ENCODE measurements at regions not wholly inside any gene's neighbourhood (a gene's known extent, or its start where the extent isn't known, plus 50 kb on each side); places are given as distances from the start of the nearest gene placed in this dataset.

DNA sequence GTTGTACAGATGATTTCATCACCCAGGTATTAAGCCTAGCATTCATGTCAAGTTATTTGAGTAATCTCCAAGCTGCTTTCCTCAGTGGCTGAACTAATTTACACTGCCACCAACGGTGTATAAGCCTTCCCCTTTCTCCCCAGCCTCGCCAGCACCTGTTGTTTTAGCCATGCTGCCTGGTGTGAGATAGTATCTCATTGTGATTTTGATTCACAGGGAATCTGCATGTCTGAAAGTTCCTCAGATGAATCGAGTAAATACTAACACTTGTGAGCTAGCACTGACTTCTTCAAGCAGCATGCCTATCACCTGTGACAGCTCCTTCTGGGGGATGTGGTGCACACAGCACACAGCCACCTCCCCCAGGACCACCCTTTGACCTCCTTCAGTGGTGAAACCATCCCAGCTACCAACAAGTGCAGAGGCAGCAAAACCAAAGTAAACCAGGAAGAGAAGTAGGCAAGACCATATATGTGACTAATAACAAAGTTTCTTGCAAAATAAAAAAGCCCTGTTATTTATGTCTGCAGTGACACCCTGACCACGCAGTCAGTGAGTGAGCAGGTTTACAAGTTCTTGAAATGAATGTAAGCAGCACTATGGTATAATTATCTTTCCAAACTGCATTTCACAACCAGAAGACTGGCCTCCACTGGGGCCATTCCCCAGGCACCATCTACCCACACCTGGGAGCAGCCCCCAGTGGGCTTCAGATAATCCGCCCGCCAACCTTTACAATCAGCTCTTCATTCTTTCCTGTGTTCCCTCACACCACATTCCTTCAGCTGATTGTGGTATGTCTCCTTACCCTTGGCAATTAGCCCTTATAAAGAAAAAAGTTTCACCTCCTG, 173.8 kb downstream of the ETS2 start:
- DNase-seq = no peak

DNA sequence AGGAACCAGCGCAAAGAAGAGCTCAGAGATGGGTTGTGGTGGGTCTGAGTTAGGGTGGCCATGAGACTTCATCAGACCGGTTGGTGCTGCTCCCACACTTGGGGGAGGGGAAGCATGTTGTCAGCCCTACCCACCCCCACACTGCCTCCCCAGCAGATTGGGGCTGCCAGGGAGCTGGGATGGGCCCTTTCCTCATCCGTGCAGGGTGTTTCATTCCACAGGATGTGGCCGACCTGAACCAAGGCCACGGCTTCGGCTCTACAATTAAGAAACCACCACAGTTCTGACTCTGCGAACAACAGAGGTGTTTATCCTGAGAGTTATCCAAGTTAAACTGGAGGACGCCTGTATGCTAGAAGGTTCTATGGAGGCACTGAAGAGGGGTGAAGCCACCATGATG, 171.2 kb downstream of the ETS2 start:
- DNase-seq = no peak

DNA sequence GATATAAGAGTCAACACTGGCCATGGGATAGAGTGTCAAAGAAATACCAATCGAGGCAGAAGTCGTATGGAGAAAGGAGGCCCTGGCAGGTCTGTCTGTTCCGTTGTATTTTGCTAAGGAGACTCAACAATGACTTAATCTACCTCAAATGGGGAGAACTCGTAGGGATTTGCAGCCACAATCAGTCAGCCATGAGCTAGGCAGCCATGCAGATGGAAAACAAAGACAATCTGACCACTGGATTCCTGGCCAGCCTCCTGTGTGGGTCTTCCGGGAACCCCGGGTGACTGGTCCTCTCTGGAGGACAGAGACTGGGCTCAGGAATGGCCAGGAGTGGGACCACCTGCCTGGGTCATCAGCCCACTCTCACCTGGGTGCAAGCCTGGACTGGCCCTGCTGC, 167.8 kb downstream of the ETS2 start:
- DNase-seq = no peak

DNA sequence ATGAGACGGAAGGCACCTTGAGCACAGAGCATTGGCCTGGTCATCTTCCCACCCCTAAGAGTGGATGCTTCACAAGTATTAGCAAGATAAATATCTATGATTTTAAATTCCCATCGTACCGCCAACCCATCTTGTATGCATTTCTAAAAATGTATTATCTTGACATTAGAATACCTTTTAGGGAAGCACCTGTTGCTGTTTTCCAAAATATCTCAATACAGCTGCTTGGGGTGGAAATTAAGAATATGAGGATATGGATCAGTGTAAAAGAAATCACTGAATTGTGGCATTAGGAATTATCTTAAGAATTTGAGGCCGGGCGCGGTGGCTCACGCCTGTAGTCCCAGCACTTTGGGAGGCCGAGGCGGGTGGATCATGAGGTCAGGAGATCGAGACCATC, 166.3 kb downstream of the ETS2 start:
- DNase-seq = no peak

DNA sequence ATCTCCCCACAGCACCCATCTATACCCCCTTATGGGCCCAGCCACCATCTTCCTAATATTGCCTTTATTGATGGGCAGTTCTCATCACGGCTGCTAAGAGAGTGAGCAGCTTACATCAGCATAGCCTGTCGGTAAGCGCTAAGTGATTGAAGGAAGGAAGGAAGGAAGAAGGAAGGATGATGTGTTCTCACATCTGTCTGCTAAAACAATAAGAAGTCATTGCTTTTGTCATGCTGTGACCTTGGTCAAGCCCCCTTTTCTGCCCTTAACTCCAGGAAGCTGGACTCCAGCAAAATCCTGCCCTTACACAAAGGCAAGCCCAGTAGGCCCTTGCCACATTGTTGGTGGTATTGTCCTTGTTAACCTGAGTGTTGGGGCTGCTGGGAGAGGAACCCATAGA, 165.0 kb downstream of the ETS2 start:
- DNase-seq = no peak

DNA sequence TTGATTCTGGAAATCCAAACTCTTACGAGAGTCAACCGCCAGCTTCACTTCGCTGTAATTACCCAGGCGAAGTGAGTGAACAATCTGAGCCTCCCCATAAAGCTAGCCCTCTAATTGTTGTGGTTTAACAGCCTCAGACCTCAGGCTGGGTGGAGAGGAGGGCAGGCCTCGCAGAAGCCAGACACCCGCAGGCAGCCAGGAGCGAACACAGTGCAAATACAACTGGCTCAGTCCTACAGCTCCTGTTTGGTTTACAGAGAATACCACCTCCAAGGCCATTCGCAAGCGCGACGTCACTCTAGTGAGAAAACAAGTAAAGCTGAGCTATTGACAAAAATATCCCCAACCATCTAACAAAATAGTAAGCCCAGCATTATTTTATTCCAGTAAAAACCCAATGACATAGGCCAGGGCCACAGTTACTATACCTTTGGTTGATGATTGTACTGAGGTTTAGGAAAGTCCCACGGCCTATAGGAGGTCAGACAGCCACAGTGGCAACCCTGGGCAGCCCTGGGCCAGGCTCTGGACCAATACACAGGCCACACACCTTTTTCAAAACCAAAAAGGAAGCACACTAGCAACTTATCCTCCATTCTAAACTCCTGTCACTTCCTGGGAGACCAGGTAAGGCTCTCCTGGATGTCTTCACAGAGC, 163.3 kb downstream of the ETS2 start:
- DNase-seq = no peak

DNA sequence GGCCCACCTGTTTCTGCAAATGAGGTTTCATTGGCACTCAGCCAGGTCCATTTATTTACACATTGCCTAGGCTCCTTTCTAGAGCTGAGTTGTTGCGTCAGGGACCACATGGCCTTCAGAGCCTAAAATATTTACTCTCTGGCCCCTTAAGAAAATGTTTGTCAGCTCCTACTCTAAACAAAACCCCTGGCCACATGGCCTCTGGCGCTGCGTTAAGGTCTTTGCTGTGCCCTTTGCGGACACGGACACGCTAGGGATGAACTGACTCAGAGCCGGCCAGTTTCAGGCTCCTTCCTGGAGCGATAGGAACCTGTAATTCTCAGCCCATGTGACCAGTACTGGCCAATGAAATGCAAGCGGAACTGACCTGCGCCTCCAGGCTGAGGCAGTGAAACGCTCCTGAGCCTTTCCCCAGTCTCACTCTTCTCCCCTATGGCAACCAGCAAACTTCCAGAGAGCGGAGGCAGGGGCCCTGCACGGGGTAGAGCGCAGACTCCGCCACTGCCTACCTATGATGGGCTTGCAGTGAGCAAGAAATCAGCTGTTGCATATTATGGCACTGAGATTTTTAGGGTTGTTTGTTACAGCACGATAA, 160.3 kb downstream of the ETS2 start:
- no peak for DNase-seq

DNA sequence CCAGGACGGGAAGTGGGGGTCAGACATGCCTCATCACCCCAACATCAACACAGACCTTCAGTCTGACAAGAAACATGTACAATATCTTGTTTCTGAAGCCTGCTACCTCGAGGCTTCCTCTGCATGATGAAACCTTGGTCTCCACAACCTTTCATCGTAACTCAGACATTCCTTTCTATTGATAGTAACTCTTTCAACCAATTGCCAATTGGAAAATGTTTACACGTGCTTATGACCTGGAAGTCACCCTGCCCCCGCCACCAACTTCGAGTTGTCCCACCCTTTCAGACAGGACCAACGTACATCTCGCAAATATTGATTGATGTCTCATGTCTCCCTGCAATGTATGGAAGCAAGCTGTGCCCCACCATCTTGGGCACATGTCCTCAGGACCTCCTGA, 159.5 kb downstream of the ETS2 start:
- DNase-seq = no peak

DNA sequence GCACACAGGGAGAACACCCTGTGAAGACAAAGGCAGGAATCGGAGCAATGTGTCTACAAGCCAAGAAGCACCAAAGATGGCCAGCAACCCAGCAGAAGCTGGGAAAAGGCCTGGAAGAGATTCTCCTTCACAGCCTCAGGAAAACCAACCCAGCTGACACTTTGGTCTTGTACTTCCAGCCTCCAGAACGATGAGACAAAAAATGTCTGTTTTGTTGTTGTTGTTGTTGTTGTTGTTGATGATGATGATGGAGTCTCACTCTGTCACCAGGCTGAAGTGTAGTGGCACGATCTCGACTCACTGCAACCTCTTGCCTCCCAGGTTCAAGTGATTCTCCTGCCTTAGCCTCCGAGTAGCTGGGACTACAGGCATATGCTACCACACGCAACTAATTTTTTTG, 157.3 kb downstream of the ETS2 start:
- no peak for DNase-seq

DNA sequence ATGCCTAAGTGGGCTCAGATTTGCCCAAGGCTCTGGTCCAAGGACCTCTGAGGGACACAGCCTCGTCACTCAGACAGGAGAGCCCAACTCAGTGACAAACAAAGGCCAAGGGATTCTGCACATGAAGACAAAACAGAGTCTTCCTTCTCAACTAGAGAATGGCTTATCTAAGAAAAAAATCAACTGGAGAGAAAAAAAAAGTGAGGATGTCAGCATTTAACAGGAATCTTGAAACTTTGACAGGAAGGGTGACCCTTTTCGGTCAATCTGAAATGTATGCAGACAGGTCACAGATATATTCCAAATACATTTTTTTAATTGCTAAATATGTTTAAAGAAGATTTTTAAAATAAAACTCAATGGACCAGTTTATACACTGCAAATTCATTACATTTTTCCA, 154.5 kb downstream of the ETS2 start:
- no peak for DNase-seq

DNA sequence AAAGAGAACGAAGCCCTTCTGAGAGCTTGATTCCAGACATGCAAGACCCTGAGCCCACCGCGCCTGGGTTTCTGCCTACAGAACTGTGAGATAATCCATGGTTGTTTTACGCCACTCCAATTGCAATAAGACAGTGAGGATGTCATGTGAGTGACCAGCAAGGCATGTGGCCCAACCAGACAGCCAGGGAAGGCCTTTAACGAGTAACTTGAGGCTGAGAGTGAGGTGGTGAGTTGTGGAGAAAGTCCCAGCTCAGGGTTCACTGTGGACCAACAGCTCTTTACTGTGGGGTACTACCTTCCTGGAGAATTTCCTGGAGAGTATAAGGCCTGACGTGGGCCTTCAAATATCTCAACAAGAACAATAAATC, 153.9 kb downstream of the ETS2 start:
- no peak for DNase-seq

DNA sequence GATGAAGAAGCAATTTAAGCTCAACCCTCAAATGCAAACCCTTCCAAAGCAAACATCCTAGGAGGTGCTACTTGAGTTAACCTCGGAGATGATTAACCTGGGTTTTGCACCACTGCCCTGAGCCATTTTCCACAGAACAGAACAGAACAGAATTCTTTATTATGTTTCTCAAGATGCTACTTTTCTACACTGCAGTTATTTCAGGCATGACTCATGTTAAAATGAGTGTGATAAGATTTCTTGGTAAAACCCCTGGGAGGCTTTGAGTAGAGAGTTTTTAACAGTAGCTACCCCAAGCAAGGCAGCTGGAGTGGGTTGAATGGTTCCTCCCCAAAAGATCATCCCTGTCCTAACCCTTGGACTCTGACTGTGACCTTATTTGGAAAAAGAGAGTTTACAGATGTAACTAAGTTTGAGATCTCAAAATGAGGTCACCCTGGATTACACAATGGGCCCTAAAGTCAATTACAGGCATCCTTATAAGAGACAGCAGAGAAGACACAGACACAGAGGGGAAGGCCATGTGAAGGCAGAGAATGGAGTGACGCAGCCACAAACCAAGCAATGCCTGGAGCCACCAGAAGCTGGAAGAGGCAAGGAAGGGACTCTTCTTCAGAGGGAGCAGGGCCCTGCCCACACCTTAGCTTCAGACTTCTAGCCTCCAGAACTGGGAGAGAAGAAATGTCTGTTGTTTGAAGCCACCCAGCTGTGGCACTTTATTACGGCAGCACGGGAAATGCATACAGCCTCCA, 153.4 kb downstream of the ETS2 start:
- DNase-seq = no peak

DNA sequence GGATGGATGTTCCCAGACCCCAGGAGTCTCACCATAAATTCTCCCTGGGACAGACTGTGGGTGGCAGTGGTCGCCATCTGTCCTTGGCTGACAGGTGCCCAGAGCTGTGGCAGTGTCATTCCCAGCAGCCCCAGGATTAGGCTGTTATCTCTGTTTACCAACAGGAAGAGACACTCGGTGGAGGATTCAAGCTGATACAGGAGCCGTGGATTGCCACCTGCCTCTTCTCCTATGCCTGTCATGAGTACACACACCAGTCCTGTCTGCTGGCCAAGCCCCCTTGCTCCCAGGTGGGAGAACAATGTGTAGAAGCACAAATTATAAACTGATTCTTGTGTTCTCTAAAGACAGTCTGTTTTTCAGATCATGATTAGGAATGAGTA, 152.6 kb downstream of the ETS2 start:
- DNase-seq = no peak

DNA sequence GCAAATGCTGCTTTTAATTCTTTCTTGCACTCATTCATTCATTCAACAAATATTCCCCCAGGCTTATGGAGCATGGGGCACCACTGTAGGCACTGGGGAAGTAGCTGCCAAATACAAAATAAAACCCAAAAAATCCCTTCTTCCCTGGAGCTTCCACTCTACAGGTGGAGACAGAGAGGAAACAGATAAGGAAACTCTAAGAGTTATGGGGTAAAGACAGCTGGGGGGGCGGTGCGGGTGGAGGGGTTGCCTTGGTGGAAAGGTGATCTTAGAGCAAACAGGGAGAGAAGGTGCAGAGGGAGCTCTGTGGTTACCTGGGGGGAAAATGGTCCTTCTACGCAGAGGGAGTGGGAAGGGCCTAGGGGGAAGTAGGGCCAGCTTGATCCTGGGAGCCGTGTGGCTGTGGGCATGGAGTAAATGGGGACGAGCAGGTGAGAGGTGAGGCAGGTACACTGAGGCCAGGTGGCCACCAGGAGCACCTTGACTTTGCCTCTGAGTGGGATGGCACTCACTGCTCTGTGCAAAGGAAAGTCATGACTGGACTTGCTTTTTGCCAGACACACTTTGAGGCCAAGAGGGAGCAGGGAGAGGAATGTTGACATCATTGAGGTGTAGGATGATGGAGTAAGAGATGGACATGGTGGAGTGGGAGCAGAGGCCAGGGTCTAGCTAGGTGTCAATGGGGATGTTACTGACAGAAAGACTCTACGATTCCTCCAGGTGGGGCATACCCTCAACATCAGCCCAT, 152.0 kb downstream of the ETS2 start:
- DNase-seq = no peak

DNA sequence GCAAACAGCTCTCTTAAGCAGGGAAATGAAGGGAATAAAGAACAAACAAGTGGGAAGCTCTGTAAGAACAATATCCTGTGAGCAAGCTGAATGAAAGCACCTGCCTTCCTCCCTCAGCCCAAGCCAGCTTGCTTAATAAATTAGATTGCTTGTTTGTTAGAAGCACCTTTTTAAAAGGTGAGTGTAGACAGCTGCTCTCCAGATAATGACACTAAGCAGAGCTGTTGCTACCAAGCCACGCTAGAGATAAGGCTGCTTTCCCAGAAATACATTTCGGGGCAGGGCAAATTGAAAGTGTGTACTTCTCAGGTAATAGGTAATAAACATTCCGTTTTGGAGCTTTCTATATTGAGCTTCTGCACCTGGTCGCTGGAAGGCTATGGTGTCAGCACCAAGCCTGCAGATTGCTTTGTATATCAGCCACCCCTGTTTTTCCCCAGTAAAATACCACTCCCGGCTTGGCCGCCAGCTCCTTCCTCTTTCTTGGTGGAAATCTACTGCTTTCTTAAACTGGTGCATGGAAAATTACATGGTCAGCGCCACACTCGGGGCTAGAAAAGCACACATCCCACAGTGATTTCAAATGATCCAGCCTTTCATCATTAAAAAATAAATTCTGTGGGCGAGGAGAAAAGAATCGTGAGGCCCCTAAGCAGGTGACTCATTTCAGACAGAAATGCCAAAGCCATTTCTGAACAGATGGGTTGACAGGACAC, 151.3 kb downstream of the ETS2 start:
- DNase-seq = no peak

DNA sequence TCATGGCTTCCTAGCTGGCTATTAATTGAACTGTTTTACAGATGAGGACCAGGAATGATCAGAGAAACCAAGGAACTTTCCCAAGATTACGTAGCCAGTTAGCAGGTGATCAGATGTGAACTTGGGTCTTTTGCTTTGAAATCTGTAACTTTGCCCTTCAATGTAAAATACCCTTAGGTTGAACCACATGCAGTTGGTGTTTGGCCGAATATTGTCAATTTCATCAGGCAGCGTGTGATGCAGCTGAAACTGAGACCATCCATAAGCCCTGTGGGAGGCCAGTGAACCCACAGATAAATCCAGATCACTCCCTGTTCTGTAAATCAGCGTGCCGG, 150.8 kb downstream of the ETS2 start:
- DNase-seq = no peak

DNA sequence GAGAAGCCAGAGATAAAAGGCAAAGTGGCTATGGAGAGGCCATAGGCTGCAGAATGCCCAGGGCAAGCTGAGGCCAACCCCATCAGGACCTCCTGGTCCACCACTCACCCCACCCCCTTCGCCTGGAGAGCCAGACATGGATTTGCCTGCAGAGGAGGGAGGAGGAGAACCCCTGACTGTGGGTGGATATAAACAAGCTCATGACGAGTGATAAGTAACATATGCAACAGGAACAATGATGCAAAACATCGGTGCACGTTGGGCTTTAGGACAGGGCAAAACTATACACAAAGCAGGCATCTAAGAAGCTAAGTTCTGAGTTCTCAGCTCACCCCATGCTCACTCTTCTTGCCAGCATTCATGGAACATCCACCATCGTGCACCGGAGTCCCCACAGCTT, 150.3 kb downstream of the ETS2 start:
- no peak for DNase-seq

DNA sequence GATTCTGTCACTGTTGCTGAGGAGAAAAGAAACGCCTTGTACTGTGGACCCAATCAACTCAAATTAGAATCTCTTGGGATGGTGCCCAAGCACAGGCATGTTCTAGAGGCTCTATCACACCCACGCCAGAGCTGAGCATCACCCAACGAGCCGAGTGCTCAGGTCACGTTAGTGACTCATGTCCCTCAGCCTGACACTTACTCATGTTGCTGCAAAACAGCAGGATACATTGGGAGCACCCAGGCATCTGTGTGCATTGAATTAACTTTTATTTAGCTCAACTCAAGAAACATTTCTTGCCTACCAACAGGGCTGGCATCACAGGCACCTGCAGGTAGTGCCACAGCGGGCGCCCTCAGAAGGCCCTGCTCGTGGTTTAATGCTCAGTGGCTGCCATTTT, 149.8 kb downstream of the ETS2 start:
- DNase-seq = no peak

DNA sequence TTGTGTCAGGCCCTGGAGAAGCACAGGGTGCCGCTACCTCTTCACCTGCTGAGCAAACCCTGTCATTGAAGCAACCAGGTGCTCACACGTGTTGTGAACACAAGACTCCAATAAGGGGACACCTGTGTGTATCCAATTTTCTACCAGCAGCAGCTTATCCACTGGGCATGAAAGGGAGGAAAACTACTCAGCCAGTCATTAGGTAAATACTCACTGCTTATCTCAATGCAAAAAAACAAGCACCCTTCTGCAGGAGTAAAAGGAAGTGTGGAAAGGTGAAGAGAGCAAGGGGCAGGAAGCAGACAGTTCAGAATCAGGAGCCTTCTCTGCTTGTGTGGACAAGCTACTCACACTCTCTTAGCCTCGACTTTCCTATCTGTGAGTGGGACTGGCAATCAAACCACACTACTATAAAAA, 148.9 kb downstream of the ETS2 start:
- no peak for DNase-seq

DNA sequence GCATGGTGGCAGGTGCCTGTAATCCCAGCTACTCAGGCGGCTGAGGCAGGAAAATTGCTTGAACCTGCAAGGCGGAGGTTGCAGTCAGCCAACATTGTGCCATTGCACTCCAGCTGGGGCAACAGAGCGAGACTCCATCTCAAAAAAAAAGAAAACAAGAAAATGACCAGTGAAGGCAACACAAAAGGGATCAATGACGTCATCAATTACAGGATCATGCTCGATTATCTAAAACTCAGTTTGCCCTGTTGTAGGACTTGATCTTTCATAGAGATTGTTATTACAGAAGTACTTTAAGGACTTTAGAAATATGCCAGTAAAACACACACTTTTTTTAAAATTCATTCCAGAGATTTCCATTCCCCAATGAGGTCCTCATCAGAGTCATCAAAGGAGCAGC, 147.8 kb downstream of the ETS2 start:
- DNase-seq = no peak

DNA sequence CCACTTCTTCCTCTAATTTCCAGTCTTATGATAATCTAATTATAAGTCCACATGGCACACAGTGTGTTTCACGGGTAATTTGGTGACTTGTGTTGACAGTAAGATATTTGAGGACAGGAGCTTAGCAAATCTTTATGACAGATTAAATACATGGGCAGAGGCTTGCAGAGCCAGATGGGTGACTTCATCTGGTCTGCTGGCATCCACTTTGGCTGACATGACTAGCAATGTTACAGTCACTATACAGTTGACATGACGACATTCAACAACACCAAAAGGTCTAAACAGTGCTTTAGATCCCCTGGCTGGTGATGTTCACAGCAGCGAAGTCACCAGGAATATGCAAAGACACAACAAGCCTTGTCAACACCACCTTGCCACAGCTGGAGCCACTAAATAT, 147.2 kb downstream of the ETS2 start:
- DNase-seq = no peak

DNA sequence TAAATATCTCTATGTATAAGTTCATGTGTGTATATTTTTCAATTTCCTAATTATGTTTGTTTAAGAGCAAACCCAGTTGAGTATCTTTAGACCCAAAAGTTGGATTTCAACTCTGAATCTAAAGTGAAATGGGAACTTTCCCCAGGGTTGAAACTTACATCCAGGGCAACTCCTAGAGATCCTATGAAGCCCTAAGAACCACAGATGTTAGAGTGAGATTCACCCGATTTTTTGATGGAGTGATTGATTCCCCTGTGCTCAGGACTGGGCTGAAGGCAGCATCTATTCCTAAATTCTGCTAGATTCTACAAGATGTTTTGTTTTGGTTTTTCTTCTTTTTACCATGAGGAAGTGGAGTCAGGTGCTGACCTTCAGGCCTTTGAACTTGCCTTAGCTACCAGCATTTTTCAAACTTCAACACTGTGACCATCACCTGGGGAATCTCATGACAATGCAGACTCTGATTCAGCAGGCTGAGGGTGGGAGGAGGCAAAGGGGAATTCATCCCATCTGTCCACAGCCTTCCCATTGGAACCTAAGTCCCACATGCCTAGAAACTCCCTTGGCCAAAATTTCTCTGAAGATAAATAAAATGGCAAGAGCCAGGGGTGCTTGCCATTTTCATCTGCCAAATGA, 145.5 kb downstream of the ETS2 start:
- no peak for DNase-seq
